HFFc6 (cell line): ENCODE measurements at regions not wholly inside any gene's neighbourhood (a gene's known extent, or its start where the extent isn't known, plus 50 kb on each side); places are given as distances from the start of the nearest gene placed in this dataset.

Experiments used
- DNase-seq: peaks from one replicate; pipeline ENCODE4 v3.0.0-alpha.2; 2018
- H3K27ac Mint-ChIP-seq: 2 replicates; pipeline ENCODE4 v1.8.0; 2020; ENCODE audit warnings: mild to moderate bottlenecking, mixed read lengths
- H3K27me3 Mint-ChIP-seq: 2 replicates; pipeline ENCODE4 v1.8.0; 2021; ENCODE audit warnings: mild to moderate bottlenecking, moderate library complexity, mixed read lengths; ENCODE audit not compliant: insufficient read depth
- H3K36me3 Mint-ChIP-seq: 2 replicates; pipeline ENCODE4 v1.8.0; 2021; ENCODE audit warnings: low read depth, mixed read lengths
- H3K4me1 Mint-ChIP-seq: 2 replicates; pipeline ENCODE4 v1.8.0; 2020; ENCODE audit warnings: low read depth, mixed read lengths
- H3K4me3 Mint-ChIP-seq: 2 replicates; pipeline ENCODE4 v1.8.0; 2020; ENCODE audit warnings: mild to moderate bottlenecking, moderate library complexity, mixed read lengths
- H3K9me3 Mint-ChIP-seq: 2 replicates; pipeline ENCODE4 v1.8.0; 2020; ENCODE audit warnings: mild to moderate bottlenecking, mixed read lengths
- TF ChIP-seq, protein P1 (sequence below): fragments of 200-600 bp; sonication (generic); IDR thresholded peaks from 2 replicates; pipeline ENCODE4 v1.5.0; 2021; ENCODE audit warnings: antibody characterized with exemption, mild to moderate bottlenecking

DNA sequence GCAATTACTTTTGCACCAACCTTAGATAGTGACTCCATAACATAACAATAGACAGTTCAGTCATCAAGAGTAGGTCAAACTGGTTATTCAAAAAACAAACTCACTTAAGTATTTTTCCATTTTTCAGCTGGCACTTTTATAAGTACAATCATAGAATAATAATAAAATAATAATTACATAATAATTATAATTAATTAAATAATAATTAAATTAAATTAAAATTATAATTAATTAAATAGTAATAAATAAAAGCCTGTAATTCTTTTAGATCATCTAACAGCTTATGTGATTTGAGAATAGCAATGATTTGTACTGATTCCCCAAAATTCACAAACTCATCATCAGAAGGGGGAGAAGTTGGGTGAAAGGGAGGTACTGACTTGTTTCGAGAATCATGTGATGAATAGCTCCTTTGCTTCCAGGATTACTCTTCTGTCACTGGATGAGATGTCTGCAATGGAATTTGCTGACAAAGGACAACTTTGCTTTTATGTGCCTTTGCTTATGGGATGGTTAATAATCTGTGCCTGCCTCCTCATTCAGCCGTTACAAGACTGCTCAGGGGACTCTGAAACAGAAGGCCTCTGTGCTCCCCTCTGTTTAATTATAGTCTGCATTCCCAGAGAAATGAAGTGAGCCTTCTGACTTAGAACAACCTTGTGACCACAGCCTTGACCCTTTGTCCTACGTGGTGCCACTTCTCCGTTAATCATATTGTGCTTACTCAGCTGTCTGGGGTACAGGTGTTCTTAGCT is 104.8 kb upstream of the ENPEP start:
- no peaks in the 10 kb centered on the region for H3K9me3 Mint-ChIP-seq
- H3K4me3 Mint-ChIP-seq: no peak overlapping the region
- TF ChIP-seq, protein P1, sequence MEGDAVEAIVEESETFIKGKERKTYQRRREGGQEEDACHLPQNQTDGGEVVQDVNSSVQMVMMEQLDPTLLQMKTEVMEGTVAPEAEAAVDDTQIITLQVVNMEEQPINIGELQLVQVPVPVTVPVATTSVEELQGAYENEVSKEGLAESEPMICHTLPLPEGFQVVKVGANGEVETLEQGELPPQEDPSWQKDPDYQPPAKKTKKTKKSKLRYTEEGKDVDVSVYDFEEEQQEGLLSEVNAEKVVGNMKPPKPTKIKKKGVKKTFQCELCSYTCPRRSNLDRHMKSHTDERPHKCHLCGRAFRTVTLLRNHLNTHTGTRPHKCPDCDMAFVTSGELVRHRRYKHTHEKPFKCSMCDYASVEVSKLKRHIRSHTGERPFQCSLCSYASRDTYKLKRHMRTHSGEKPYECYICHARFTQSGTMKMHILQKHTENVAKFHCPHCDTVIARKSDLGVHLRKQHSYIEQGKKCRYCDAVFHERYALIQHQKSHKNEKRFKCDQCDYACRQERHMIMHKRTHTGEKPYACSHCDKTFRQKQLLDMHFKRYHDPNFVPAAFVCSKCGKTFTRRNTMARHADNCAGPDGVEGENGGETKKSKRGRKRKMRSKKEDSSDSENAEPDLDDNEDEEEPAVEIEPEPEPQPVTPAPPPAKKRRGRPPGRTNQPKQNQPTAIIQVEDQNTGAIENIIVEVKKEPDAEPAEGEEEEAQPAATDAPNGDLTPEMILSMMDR: no peak
- DNase-seq: no peak
- H3K27ac Mint-ChIP-seq: no peak overlapping the region
- H3K27me3 Mint-ChIP-seq: peaks cover 2% of the 10 kb centered on the region
- no peaks in the 10 kb centered on the region for H3K4me1 Mint-ChIP-seq
- no peaks in the 10 kb centered on the region for H3K36me3 Mint-ChIP-seq

DNA sequence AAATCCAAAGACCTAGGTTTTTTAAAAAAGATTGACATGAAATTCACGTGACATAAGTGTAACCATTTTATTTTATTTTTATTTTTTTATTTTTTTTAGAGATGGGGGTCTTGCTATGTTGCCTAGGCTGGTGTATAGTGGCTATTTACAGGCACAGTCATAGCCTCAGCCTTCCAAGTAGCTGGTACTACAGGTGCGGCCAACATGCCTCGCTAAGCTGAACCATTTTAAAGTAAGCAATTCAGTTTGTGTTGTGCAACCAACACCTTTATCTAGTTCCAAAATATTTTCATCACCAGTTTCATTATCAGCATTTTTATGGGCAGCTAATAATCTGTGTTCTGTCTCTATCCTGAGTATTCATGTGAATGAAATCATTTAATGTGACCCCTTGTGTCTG is 107.5 kb upstream of the ENPEP start:
- Mint-ChIP-seq H3K4me1 (no peaks in the 10 kb centered on the region), H3K27me3 (peaks cover 7% of the 10 kb centered on the region), H3K4me3 (no peak overlapping the region), H3K36me3 (no peaks in the 10 kb centered on the region), H3K9me3 (no peaks in the 10 kb centered on the region), H3K27ac (no peak overlapping the region)
- TF ChIP-seq, protein P1: no peak
- DNase-seq: no peak

DNA sequence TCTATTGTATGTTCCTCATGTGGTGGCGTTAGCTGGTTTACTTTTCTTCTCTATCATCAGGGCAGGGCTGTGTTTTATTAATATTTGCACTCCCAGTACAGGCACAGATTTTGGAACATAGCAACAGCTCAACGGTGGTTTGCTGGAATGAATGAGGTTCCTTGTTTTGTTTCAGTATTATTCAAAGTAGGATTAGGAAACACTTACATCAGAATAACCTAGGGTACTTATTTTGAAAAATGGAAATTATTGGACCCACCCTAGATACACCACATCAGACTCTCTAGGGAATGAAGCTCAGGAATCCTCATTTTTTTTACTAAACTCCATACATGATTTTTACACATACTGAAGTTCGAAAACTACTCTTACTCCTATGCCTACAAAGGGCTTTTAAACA is 108.8 kb upstream of the ENPEP start:
- Mint-ChIP-seq H3K27ac (no peak overlapping the region), H3K27me3 (peaks cover 8% of the 10 kb centered on the region), H3K9me3 (no peaks in the 10 kb centered on the region), H3K4me3 (no peak overlapping the region), H3K36me3 (no peaks in the 10 kb centered on the region), H3K4me1 (no peaks in the 10 kb centered on the region)
- no peak for DNase-seq
- TF ChIP-seq, protein P1: no peak

DNA sequence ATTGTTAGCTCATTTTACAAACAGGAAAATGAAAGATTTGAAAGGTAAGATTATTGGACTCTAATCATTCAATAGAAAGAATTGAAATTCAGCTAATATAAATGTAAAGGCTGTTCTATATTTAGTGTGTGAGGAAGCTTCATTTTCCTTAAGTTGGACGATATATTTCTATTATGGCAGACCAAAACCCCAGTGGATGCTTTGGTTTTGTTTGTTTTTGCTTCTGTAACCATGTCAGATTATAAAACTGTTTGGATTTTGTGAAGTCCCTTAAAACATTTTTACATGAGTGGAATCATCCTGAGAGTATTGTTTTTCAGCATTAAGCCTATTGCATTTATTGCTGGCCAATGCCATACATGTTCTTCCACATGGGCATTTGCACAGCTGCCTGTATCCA is 110.2 kb upstream of the ENPEP start:
- peaks cover 8% of the 10 kb centered on the region for H3K27me3 Mint-ChIP-seq
- H3K27ac Mint-ChIP-seq: no peak overlapping the region
- DNase-seq: no peak
- no peak overlapping the region for H3K4me3 Mint-ChIP-seq
- TF ChIP-seq, protein P1: no peak
- H3K9me3 Mint-ChIP-seq: no peaks in the 10 kb centered on the region
- no peaks in the 10 kb centered on the region for H3K36me3 Mint-ChIP-seq
- H3K4me1 Mint-ChIP-seq: no peaks in the 10 kb centered on the region

DNA sequence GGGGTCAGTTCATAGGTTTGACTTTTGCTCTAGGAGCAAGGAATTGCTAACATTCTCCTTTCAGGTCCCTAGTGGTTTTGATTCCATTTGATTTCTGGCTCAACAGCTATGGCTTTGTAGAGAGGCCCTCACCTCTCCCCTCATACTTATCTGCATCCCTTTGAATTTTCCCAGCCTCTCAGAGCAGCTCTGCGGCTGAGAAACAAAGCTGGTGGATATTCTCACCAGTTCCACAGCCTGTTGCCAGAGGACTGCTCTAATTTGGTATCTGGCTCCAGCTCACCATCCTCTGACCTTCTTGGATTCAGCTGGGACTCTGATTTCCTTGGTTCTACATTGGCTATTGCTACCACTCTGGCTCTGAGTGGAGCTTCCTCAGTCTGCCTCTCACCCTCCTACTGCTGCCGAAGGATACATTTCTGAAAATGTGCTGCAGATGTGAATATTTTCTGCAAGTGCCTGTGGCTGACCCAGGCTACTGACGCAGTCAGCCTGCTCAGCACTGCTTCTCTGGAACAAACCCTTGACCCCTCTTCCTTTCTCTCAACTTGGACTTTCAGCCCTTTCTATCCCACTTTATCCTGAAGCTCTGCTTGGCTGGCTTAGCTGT is 110.9 kb upstream of the ENPEP start:
- no peak for DNase-seq
- no peaks in the 10 kb centered on the region for H3K4me1 Mint-ChIP-seq
- TF ChIP-seq, protein P1: no peak
- H3K36me3 Mint-ChIP-seq: no peaks in the 10 kb centered on the region
- no peak overlapping the region for H3K4me3 Mint-ChIP-seq
- no peak overlapping the region for H3K27ac Mint-ChIP-seq
- H3K9me3 Mint-ChIP-seq: no peaks in the 10 kb centered on the region
- H3K27me3 Mint-ChIP-seq: peaks cover 8% of the 10 kb centered on the region
